Sigmoid colon (tissue), 6 donors: ENCODE measurements at regions not wholly inside any gene's neighbourhood (a gene's known extent, or its start where the extent isn't known, plus 50 kb on each side); places are given as distances from the start of the nearest gene placed in this dataset.

Experiments
- DNase-seq: peaks from one replicate; pipeline ENCODE4 v3.0.0-alpha.2; 2019
- H3K27ac ChIP-seq, 4 donors: fragments of 200-600 bp; sonication (generic); one replicate each; pipeline ENCODE4 v1.5.1; 2016 to 2019; ENCODE audit warnings: mild to moderate bottlenecking in 1 of 4
- H3K27me3 ChIP-seq, 3 donors: fragments of 200-600 bp; sonication (generic); one replicate each; pipeline ENCODE4 v1.5.1; 2019; ENCODE audit warnings: mild to moderate bottlenecking in 1 of 3
- H3K36me3 ChIP-seq, 4 donors: fragments of 200-600 bp; sonication (generic); one replicate each; pipeline ENCODE4 v1.5.1; 2016 to 2019
- H3K4me1 ChIP-seq, 4 donors: fragments of 200-600 bp; sonication (generic); one replicate each; pipeline ENCODE4 v1.5.1; 2017 to 2019
- H3K4me3 ChIP-seq, 4 donors: fragments of 200-600 bp; sonication (generic); one replicate each; pipeline ENCODE4 v1.5.1; 2017 to 2019; ENCODE audit warnings: mild to moderate bottlenecking in 2 of 4, moderate library complexity in 1 of 4
- H3K9me3 ChIP-seq, 4 donors: fragments of 200-600 bp in 3 of 4; sonication (generic) in 3 of 4; one replicate each; pipeline versions ENCODE4 v1.5.1 to v1.6.1; 2013 to 2019
- EP300 ChIP-seq, 4 donors: sonication (generic); formaldehyde crosslinking; IDR thresholded peaks; one replicate each; pipeline ENCODE4 v1.6.1; 2017; ENCODE audit warnings: antibody characterized with exemption in 4 of 4
- POLR2A ChIP-seq, 2 donors: fragments of 450-650 bp; IDR thresholded peaks; one replicate each; pipeline ENCODE4 v1.6.1; 2016; ENCODE audit warnings: antibody characterized with exemption in 2 of 2, mild to moderate bottlenecking in 2 of 2, moderate library complexity in 2 of 2
- POLR2AphosphoS5 ChIP-seq, 4 donors: sonication (generic); formaldehyde crosslinking; IDR thresholded peaks; one replicate each; pipeline ENCODE4 v1.6.1; 2017; ENCODE audit warnings: antibody characterized with exemption in 4 of 4
- WGBS, 2 donors: extraction: QIAGEN DNeasy Blood & Tissue Kit; methylation state at CpG; one replicate each; pipeline ENCODE4 v1.1.7; 2013; 5-methylcytosine and 5-hydroxymethylcytosine counted together
- intact Hi-C: fragments of 100-400 bp; cut with DNase I; formaldehyde crosslinking; loops from one replicate; pipeline ENCODE4 v1.15.1; 2023
- TF ChIP-seq, protein P1 (sequence below), 4 experiments: fragments of 450-650 bp in 3 of 4; fragments of 200-600 bp in 1 of 4; IDR thresholded peaks; one replicate each; pipeline ENCODE4 v1.5.1; 2016 to 2019; ENCODE audit warnings: antibody characterized with exemption in 4 of 4, mild to moderate bottlenecking in 3 of 4, moderate library complexity in 2 of 4
- donor health status: healthy with polysubstance abuse.
- donor health status: healthy.

DNA sequence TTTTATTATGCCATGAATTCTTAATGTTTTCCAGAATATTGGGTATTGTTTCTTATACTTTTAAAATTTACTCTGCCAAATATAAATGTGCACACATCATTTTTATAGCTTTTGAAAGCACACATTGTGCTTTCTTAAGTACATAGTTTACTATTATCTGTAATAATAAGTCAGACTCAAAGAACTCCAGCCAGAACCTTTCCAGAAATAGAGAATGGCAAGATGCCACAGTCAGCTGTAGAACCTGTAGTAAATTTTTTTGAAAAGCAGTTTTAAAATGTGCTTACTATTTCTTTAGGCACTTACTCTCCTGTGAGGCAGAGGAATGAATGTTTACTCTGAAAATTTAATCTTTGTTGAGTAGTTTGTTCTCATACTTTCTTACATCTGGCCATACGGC, 1287.1 kb downstream of the PCDH9 start:
- intact Hi-C loops, result loop anchor here (5.0 kb wide), 1 partner anchor 1289 kb away; the partner anchor contains the start of gene PCDH9
- H3K36me3 ChIP-seq, result no peaks in the 10 kb centered on the region
- peaks cover 0 to 49% (median 8%) of the 10 kb centered on the region in 4 donors for H3K4me1 ChIP-seq
- no peak for TF ChIP-seq POLR2A (IDR thresholded peaks at IDR 0.05)
- TF ChIP-seq, protein P1, sequence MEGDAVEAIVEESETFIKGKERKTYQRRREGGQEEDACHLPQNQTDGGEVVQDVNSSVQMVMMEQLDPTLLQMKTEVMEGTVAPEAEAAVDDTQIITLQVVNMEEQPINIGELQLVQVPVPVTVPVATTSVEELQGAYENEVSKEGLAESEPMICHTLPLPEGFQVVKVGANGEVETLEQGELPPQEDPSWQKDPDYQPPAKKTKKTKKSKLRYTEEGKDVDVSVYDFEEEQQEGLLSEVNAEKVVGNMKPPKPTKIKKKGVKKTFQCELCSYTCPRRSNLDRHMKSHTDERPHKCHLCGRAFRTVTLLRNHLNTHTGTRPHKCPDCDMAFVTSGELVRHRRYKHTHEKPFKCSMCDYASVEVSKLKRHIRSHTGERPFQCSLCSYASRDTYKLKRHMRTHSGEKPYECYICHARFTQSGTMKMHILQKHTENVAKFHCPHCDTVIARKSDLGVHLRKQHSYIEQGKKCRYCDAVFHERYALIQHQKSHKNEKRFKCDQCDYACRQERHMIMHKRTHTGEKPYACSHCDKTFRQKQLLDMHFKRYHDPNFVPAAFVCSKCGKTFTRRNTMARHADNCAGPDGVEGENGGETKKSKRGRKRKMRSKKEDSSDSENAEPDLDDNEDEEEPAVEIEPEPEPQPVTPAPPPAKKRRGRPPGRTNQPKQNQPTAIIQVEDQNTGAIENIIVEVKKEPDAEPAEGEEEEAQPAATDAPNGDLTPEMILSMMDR (IDR thresholded peaks at IDR 0.05), result no peak
- TF ChIP-seq POLR2AphosphoS5 (IDR thresholded peaks at IDR 0.05), result peak; percentile 40 to 76 (median 60)
- peak in 3 of 4 donors; percentile 25 to 74 (median 56) for TF ChIP-seq EP300 (IDR thresholded peaks at IDR 0.05)
- no peaks in the 10 kb centered on the region for H3K27me3 ChIP-seq
- WGBS, 2 donors, result 70 to 82% methylated on average over 1 of the region's 1 CpG
- peak overlapping the region in 3 of 4 donors; percentile 21 to 59 (median 38) for H3K27ac ChIP-seq
- DNase-seq, result no peak
- H3K9me3 ChIP-seq, result no peaks in the 10 kb centered on the region
- H3K4me3 ChIP-seq, result no peak overlapping the region

DNA sequence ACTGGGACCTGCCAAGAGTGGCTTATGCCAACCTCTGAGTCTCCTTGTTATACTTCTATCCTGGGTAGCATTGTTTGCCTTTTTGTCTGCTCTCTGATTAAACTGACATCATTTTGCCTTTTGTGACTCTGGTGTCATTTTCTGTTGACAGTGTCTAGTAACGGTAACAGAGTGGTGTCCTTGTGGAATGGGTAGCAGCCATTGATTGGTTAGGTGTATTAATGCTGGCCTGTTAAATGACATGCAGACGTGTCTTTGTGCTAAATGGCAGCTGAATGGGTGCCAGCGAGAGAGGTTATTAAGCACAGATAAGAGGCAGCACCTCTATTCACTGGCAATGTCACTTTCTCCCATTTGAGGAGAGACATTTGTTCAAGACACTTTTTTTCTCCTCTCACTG, 1289.4 kb downstream of the PCDH9 start:
- 52 to 78% methylated on average over 3 of the region's 3 CpGs for WGBS, 2 donors
- no peaks in the 10 kb centered on the region for H3K27me3 ChIP-seq
- peak overlapping the region in 1 of 4 donors; percentile 30 for H3K27ac ChIP-seq
- no peak overlapping the region for H3K4me3 ChIP-seq
- peaks cover 0 to 62% (median 8%) of the 10 kb centered on the region in 4 donors for H3K4me1 ChIP-seq
- no peaks in the 10 kb centered on the region for H3K9me3 ChIP-seq
- no peak for DNase-seq
- intact Hi-C loops, result loop anchor here (5.0 kb wide), 1 partner anchor 1292 kb away; the partner anchor contains the start of gene PCDH9
- TF ChIP-seq EP300 (IDR thresholded peaks at IDR 0.05) (no peak), POLR2A (IDR thresholded peaks at IDR 0.05) (no peak), POLR2AphosphoS5 (IDR thresholded peaks at IDR 0.05) (no peak)
- TF ChIP-seq, protein P1 (IDR thresholded peaks at IDR 0.05), result no peak
- no peaks in the 10 kb centered on the region for H3K36me3 ChIP-seq

DNA sequence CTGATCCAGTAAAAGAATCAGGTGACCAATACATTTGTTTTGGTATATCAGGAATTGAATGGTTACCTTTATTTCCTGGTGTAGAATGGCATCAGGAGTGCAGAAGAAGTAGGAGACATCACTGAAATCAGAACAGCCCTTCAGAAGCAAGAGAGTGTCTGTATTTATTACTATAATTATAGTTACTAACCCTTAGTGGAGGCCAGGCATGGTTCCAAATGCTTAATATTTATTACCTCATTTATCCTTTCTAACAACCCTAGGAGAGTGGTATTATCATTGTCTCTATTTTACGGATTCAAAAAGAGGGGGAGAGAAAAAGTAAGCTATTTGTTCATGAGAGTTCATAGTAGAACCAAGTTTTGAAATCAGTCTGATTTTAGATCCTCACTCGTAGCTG, 1292.9 kb downstream of the PCDH9 start:
- WGBS, 2 donors, result 73 to 79% methylated on average over 2 of the region's 2 CpGs
- Histone ChIP-seq H3K4me1 (peaks cover 0 to 43% (median 7%) of the 10 kb centered on the region in 4 donors), H3K27me3 (no peaks in the 10 kb centered on the region), H3K4me3 (no peak overlapping the region), H3K27ac (no peak overlapping the region), H3K36me3 (no peaks in the 10 kb centered on the region), H3K9me3 (no peaks in the 10 kb centered on the region)
- TF ChIP-seq, protein P1 (IDR thresholded peaks at IDR 0.05), result no peak
- no peak for DNase-seq
- intact Hi-C loops, result no loop called here

DNA sequence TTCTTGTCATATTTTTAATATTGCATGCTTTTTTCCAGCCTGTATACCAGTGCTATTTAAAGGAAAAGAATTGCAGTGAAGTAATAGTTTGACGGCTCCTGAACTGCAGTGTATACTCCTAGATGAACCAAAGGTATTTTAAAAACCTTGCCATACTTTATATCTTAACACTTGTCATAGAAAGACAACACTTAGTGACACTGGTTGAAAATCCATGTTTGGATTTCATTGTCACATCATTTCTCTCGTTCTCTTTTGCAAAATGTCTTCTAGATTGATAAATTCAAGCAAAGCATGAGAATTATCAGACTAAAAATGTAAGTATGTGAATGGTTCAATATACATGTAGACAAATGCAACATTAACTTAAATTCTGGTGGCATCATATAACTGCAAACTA, 1293.9 kb downstream of the PCDH9 start:
- H3K36me3 ChIP-seq, result no peaks in the 10 kb centered on the region
- intact Hi-C loops, result no loop called here
- TF ChIP-seq, protein P1 (IDR thresholded peaks at IDR 0.05), result no peak
- TF ChIP-seq POLR2A (IDR thresholded peaks at IDR 0.05) (no peak), POLR2AphosphoS5 (IDR thresholded peaks at IDR 0.05) (no peak), EP300 (IDR thresholded peaks at IDR 0.05) (no peak)
- no peaks in the 10 kb centered on the region for H3K27me3 ChIP-seq
- DNase-seq, result no peak
- H3K27ac ChIP-seq, result no peak overlapping the region
- no peak overlapping the region for H3K4me3 ChIP-seq
- H3K9me3 ChIP-seq, result no peaks in the 10 kb centered on the region
- 77 to 81% methylated on average over 2 of the region's 2 CpGs for WGBS, 2 donors
- H3K4me1 ChIP-seq, result peaks cover 0 to 43% (median 7%) of the 10 kb centered on the region in 4 donors

DNA sequence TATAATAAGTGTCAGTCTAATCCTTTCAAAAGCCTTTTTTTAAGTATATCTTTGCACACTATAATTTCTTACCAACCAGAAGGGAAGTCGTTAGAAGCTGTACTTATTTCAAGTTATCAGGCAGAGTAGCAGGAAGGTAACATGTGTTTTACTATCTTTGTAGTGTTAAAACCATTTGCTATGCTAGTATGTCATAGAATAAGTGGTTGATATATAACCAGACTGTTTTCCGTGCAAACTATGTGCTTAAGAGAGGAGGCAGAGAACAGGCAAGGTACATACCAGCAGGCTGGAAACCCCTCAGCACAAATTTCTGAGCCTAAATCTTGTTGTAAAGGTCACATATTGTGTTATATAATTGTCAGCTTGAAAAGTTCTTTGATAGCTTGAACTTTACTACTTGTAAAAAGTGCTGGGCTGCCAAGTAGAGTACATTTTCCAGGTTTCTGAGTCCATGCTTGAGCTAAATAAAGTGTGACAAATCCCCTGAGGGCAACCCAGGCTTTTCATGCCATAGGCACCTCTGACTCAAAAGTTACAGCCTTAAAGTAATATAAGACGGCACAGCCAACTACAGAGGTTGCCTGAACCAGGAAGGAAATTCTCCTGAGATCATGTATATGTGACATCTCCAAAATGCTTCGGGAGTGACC, 1297.4 kb downstream of the PCDH9 start:
- H3K27ac ChIP-seq, result no peak overlapping the region
- no peaks in the 10 kb centered on the region for H3K9me3 ChIP-seq
- H3K4me3 ChIP-seq, result no peak overlapping the region
- intact Hi-C loops, result no loop called here
- TF ChIP-seq POLR2AphosphoS5 (IDR thresholded peaks at IDR 0.05), result peak in 1 of 4 donors; percentile 11
- no peak for TF ChIP-seq EP300 (IDR thresholded peaks at IDR 0.05)
- no peak for TF ChIP-seq POLR2A (IDR thresholded peaks at IDR 0.05)
- H3K36me3 ChIP-seq, result no peaks in the 10 kb centered on the region
- H3K27me3 ChIP-seq, result no peaks in the 10 kb centered on the region
- DNase-seq, result no peak
- 31 to 63% methylated on average over 4 of the region's 4 CpGs for WGBS, 2 donors
- H3K4me1 ChIP-seq, result peaks cover 0 to 10% (median 4%) of the 10 kb centered on the region in 4 donors
